CD4-positive, CD25-positive, alpha-beta regulatory T cell (primary cell): ENCODE measurements at regions not wholly inside any gene's neighbourhood (a gene's known extent, or its start where the extent isn't known, plus 50 kb on each side); places are given as distances from the start of the nearest gene placed in this dataset.
"Not testable (repeated sequence)": the region's sequence is repeated elsewhere in the genome, so short reads cannot be mapped to it uniquely, and the experiment has no call there.

Source experiments
- ATAC-seq, 2 donors: fragments of 150-1000 bp; cut with Tn5 transposase; one replicate each; pipeline ENCODE4 v1.10.0; 2021; ENCODE audit warnings: low read depth in 2 of 2, moderate number of reproducible peaks in 2 of 2, moderate library complexity in 1 of 2
- DNase-seq, 3 donors: peaks; one replicate each; pipeline versions ENCODE4 v3.0.0 to v3.0.0-alpha.2; 2012 to 2022; ENCODE audit warnings: mixed read lengths in 1 of 3
- H3K27ac ChIP-seq: one replicate; pipeline ENCODE4 v1.7.0; 2013; ENCODE audit warnings: mild to moderate bottlenecking, low read length; ENCODE audit not compliant: insufficient read depth, poor library complexity, severe bottlenecking
- H3K27me3 ChIP-seq: one replicate; pipeline ENCODE4 v1.7.0; 2013; ENCODE audit warnings: low read length; ENCODE audit not compliant: control insufficient read depth, insufficient read depth
- H3K36me3 ChIP-seq: one replicate; pipeline ENCODE4 v1.7.0; 2013; ENCODE audit warnings: mild to moderate bottlenecking, low read length, moderate library complexity; ENCODE audit not compliant: control insufficient read depth, insufficient read depth
- H3K4me1 ChIP-seq: 2 replicates; pipeline ENCODE4 v1.7.0; 2013; ENCODE audit warnings: mild to moderate bottlenecking, low read length; ENCODE audit not compliant: insufficient read depth, control insufficient read depth, poor library complexity, severe bottlenecking
- H3K4me3 ChIP-seq: one replicate; pipeline ENCODE4 v1.7.0; 2013; ENCODE audit warnings: low read depth, mild to moderate bottlenecking, low read length, moderate library complexity
- H3K9me3 ChIP-seq, 2 experiments: 1 replicate in 1 of 2; 2 replicates in 1 of 2; pipeline ENCODE4 v1.7.0; 2013; ENCODE audit warnings: low read length in 2 of 2, mild to moderate bottlenecking in 1 of 2, moderate library complexity in 1 of 2; ENCODE audit not compliant: control insufficient read depth in 2 of 2
- H3K27ac Mint-ChIP-seq, 3 donors: one replicate each; pipeline ENCODE4 v1.8.0; 2020 to 2022; ENCODE audit warnings: mild to moderate bottlenecking in 3 of 3, mixed read lengths in 3 of 3, moderate library complexity in 2 of 3
- H3K27me3 Mint-ChIP-seq: one replicate; pipeline ENCODE4 v1.8.0; 2022; ENCODE audit warnings: mild to moderate bottlenecking, mixed read lengths
- H3K36me3 Mint-ChIP-seq: one replicate; pipeline ENCODE4 v1.8.0; 2020; ENCODE audit warnings: mixed read lengths
- H3K4me1 Mint-ChIP-seq, 4 donors: one replicate each; pipeline ENCODE4 v1.8.0; 2020 to 2022; ENCODE audit warnings: mixed read lengths in 4 of 4, mild to moderate bottlenecking in 1 of 4
- H3K4me3 Mint-ChIP-seq, 4 donors: one replicate each; pipeline ENCODE4 v1.8.0; 2020 to 2022; ENCODE audit warnings: mild to moderate bottlenecking in 4 of 4, mixed read lengths in 4 of 4, moderate library complexity in 3 of 4
- H3K9me3 Mint-ChIP-seq, 7 donors: one replicate each; pipeline ENCODE4 v1.8.0; 2020 to 2022; ENCODE audit warnings: mixed read lengths in 7 of 7, mild to moderate bottlenecking in 3 of 7, moderate library complexity in 2 of 7

DNA sequence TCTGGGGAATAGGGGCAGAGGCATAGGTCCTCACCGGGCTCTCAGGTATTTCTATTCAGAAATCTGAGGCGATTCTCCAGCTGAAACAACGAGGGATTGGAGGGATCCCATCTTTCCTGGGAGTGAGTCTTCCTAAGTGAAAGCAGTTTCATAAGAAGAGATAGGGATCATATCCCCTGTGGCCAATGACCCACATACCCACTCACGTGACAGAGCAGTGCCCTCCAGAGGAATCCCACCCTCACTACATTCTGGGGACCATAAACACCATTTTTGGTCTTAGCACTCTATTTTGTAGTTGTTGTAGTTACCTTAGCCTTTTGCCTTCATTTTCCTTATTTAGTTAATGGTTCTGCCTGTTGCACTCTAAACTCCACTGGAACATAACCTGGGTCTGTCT lies 121.1 kb downstream of the GPR63 start:
- Mint-ChIP-seq H3K4me1 (no peaks in the 10 kb centered on the region), H3K27me3 (peaks cover 4% of the 10 kb centered on the region), H3K27ac (no peak overlapping the region), H3K9me3 (peaks cover 0 to 2% (median 0%) of the 10 kb centered on the region in 7 donors), H3K36me3 (no peaks in the 10 kb centered on the region), H3K4me3 (no peak overlapping the region)
- Histone ChIP-seq H3K27ac (no peak overlapping the region), H3K9me3 (no peaks in the 10 kb centered on the region), H3K36me3 (no peaks in the 10 kb centered on the region), H3K27me3 (no peaks in the 10 kb centered on the region), H3K4me3 (no peak overlapping the region), H3K4me1 (no peaks in the 10 kb centered on the region)
- DNase-seq = no peak
- no peak for ATAC-seq

DNA sequence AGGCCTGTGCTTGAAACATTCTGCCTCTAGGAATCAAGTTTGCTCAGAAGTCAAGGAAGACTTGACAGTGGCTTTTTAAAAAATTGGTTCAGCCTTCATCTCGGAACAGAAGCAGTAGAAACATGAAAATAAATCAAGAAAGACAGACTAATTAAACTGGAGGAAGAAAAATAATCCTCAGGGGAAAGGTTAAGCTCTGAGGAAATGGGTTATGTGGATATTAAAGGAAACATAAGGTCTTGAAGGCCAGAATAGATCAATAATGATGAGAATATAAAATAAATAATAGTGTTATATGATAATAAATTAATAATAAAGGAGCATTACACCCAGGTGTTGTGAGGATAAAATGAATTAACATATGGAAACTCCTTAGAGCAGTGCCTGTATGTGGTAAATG lies 121.7 kb downstream of the GPR63 start:
- Mint-ChIP-seq H3K27me3 (peaks cover 4% of the 10 kb centered on the region), H3K4me1 (no peaks in the 10 kb centered on the region), H3K9me3 (peaks cover 0 to 2% (median 0%) of the 10 kb centered on the region in 7 donors), H3K36me3 (no peaks in the 10 kb centered on the region), H3K27ac (no peak overlapping the region), H3K4me3 (no peak overlapping the region)
- Histone ChIP-seq H3K27me3 (no peaks in the 10 kb centered on the region), H3K4me3 (no peak overlapping the region), H3K27ac (no peak overlapping the region), H3K9me3 (no peaks in the 10 kb centered on the region), H3K4me1 (no peaks in the 10 kb centered on the region), H3K36me3 (no peaks in the 10 kb centered on the region)
- DNase-seq = no peak
- ATAC-seq = no peak

DNA sequence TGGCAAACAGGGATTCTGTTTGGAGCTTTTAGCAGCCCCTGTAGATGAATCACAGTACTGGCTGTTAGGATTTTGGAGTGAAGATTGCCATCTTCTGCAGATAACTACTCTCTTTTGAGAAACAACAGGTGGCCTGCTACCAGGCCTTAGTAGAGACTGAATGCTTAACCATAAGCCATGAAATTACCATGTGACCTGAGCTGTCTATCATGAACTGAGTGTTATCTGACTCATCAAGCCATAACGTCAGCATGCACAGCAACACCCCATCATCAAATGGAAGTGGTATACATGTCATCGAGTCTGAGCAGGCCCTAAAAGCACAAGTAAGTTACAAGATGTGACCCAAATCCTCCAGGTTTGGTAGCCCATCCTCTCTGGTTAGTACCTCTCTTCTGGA lies 132.6 kb downstream of the GPR63 start:
- H3K9me3 Mint-ChIP-seq = peaks cover 0 to 2% (median 0%) of the 10 kb centered on the region in 7 donors
- no peaks in the 10 kb centered on the region for H3K9me3 ChIP-seq
- ATAC-seq (no peak), DNase-seq (no peak)
- H3K4me1 ChIP-seq = no peaks in the 10 kb centered on the region
- H3K27ac Mint-ChIP-seq = no peak overlapping the region
- H3K36me3 ChIP-seq = no peaks in the 10 kb centered on the region
- no peaks in the 10 kb centered on the region for H3K4me1 Mint-ChIP-seq
- no peak overlapping the region for H3K27ac ChIP-seq
- H3K4me3 Mint-ChIP-seq = no peak overlapping the region
- H3K27me3 ChIP-seq = peaks cover 2% of the 10 kb centered on the region
- no peak overlapping the region for H3K4me3 ChIP-seq
- H3K36me3 Mint-ChIP-seq = no peaks in the 10 kb centered on the region
- no peaks in the 10 kb centered on the region for H3K27me3 Mint-ChIP-seq

- Mint-ChIP-seq H3K36me3 (no peaks in the 10 kb centered on the region), H3K4me1 (no peaks in the 10 kb centered on the region), H3K27ac (no peak overlapping the region), H3K9me3 (peaks cover 0 to 2% (median 0%) of the 10 kb centered on the region in 7 donors), H3K27me3 (no peaks in the 10 kb centered on the region), H3K4me3 (no peak overlapping the region)
- Histone ChIP-seq H3K27me3 (peaks cover 2% of the 10 kb centered on the region), H3K36me3 (no peaks in the 10 kb centered on the region), H3K9me3 (no peaks in the 10 kb centered on the region), H3K4me1 (no peaks in the 10 kb centered on the region), H3K4me3 (no peak overlapping the region), H3K27ac (no peak overlapping the region)
- no peak for DNase-seq
- no peak for ATAC-seq
Measured at GRCh38 chr6:96702626-96703025, 134.7 kb downstream of the GPR63 start.

DNA sequence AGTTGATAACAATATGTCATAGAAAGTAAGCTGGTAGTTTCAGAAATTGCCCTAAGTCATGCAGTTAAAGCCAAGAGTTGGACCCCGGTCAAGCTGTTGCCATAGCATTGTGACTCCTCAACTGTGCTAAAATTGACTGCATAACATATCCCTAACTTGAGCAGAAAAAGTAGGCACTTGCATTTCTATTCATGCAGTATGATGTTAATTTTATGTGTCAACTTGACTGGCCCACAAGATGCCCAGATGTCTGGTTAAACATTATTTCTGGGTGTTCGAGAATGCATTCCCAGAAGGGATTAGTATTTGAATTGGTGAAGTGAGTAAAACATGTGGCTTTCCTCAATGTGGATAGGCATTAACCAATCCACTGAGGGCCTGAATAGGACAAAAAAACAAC lies 136.4 kb downstream of the GPR63 start:
- peaks cover 2% of the 10 kb centered on the region for H3K27me3 ChIP-seq
- no peak overlapping the region for H3K27ac Mint-ChIP-seq
- H3K36me3 Mint-ChIP-seq = no peaks in the 10 kb centered on the region
- no peaks in the 10 kb centered on the region for H3K4me1 ChIP-seq
- H3K4me3 ChIP-seq = no peak overlapping the region
- no peak overlapping the region for H3K27ac ChIP-seq
- ATAC-seq (no peak), DNase-seq (no peak)
- no peaks in the 10 kb centered on the region for H3K27me3 Mint-ChIP-seq
- no peak overlapping the region for H3K4me3 Mint-ChIP-seq
- H3K9me3 Mint-ChIP-seq = peaks cover 0 to 2% (median 0%) of the 10 kb centered on the region in 7 donors
- no peaks in the 10 kb centered on the region for H3K36me3 ChIP-seq
- no peaks in the 10 kb centered on the region for H3K9me3 ChIP-seq
- H3K4me1 Mint-ChIP-seq = no peaks in the 10 kb centered on the region

DNA sequence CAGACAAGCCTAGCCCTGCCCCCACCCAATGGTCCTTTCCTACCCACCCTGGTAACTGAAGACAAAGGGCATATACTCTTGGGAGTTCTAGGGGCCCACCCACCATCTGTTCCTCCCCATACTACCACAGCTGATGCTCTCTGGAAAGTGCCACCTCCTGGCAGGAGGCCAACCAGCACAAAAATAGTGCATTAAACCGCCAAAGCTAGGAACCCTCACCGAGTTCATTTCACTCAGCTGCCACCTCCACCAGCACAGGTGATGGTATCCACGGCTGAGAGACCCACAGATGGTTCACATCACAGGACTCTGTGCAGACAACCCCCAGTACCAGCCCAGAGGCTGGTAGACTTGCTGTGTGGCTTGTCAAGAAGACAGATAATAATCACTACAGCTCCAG lies 131.5 kb downstream of the FHL5 start:
- H3K27ac ChIP-seq, H3K36me3 Mint-ChIP-seq, H3K27ac Mint-ChIP-seq, H3K4me1 ChIP-seq, H3K9me3 Mint-ChIP-seq, ATAC-seq, H3K27me3 Mint-ChIP-seq, H3K9me3 ChIP-seq, H3K4me3 ChIP-seq, DNase-seq, H3K27me3 ChIP-seq, H3K4me1 Mint-ChIP-seq, H3K36me3 ChIP-seq, H3K4me3 Mint-ChIP-seq: not testable (repeated sequence)

- H3K27me3 ChIP-seq = no peaks in the 10 kb centered on the region
- no peaks in the 10 kb centered on the region for H3K4me1 Mint-ChIP-seq
- H3K36me3 Mint-ChIP-seq = no peaks in the 10 kb centered on the region
- DNase-seq (no peak), ATAC-seq (no peak)
- H3K4me3 ChIP-seq = no peak overlapping the region
- no peak overlapping the region for H3K27ac Mint-ChIP-seq
- no peak overlapping the region for H3K4me3 Mint-ChIP-seq
- H3K9me3 ChIP-seq = no peaks in the 10 kb centered on the region
- H3K36me3 ChIP-seq = no peaks in the 10 kb centered on the region
- no peaks in the 10 kb centered on the region for H3K27me3 Mint-ChIP-seq
- H3K9me3 Mint-ChIP-seq = peaks cover 0 to 3% (median 0%) of the 10 kb centered on the region in 7 donors
- H3K27ac ChIP-seq = no peak overlapping the region
- H3K4me1 ChIP-seq = no peaks in the 10 kb centered on the region
Measured at GRCh38 chr6:96687121-96687520, 124.2 kb downstream of the FHL5 start.

DNA sequence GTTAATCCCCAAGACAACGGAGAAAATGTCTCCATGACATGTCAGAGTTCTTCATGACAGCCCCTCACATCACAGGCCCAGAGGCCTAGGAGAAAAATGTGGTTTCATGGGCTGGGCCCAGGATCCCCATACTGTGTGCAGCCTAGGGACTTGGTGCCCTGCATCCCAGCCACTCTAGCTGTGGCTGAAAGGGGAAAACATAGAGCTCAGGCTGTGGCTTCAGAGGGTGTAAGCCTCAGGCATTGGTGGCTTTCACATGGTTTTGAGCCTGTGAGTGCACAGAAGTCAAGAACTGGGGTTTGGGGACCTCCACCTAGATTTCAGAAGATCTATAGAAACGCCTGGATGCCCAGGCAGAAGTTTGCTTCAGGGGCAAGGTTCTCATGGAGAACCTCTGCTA lies 122.8 kb downstream of the FHL5 start:
- ATAC-seq = no peak
- H3K4me1 ChIP-seq = no peaks in the 10 kb centered on the region
- H3K4me3 ChIP-seq = no peak overlapping the region
- no peaks in the 10 kb centered on the region for H3K36me3 ChIP-seq
- no peak overlapping the region for H3K27ac Mint-ChIP-seq
- H3K36me3 Mint-ChIP-seq = no peaks in the 10 kb centered on the region
- H3K27ac ChIP-seq = no peak overlapping the region
- DNase-seq = no peak
- no peaks in the 10 kb centered on the region for H3K27me3 ChIP-seq
- no peaks in the 10 kb centered on the region for H3K4me1 Mint-ChIP-seq
- H3K9me3 Mint-ChIP-seq = peaks cover 0 to 3% (median 0%) of the 10 kb centered on the region in 7 donors
- H3K9me3 ChIP-seq = no peaks in the 10 kb centered on the region
- H3K27me3 Mint-ChIP-seq = no peaks in the 10 kb centered on the region
- no peak overlapping the region for H3K4me3 Mint-ChIP-seq
